GM18861 (cell line): ENCODE measurements at regions not wholly inside any gene's neighbourhood (a gene's known extent, or its start where the extent isn't known, plus 50 kb on each side); places are given as distances from the start of the nearest gene placed in this dataset.
"Not testable (repeated sequence)": the region's sequence is repeated elsewhere in the genome, so short reads cannot be mapped to it uniquely, and the experiment has no call there.

Source experiments
- ATAC-seq: cut with Tn5 transposase; IDR thresholded peaks from one replicate; pipeline ENCODE4 v1.9.1; 2021; ENCODE audit not compliant: unreplicated experiment

- no peak for ATAC-seq
Measured at GRCh38 chr11:19628018-19628417, 84.6 kb upstream of the NAV2 start.

DNA sequence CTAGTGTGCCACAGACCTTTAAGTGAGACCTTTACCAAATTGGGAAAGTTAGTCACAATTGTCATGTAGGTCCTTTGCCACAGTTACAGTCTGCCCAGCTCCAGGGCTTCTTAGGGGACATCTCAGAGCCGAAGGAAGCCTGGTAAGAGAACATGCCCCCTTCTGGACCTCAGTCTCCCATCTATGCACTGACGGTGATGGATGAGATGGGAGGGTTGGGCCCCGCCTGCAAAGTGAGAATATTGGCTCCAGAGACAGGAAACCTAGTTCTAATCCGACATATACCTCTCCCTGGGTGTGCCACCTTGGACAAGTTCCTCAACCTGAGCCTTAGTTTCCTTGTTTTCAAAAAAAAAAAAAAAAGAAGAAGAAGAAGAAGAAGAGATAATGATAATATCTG, 85.1 kb upstream of the NAV2 start:
- ATAC-seq = no peak

- ATAC-seq = no peak
Measured at GRCh38 chr11:19625438-19625837, 87.2 kb upstream of the NAV2 start.

DNA sequence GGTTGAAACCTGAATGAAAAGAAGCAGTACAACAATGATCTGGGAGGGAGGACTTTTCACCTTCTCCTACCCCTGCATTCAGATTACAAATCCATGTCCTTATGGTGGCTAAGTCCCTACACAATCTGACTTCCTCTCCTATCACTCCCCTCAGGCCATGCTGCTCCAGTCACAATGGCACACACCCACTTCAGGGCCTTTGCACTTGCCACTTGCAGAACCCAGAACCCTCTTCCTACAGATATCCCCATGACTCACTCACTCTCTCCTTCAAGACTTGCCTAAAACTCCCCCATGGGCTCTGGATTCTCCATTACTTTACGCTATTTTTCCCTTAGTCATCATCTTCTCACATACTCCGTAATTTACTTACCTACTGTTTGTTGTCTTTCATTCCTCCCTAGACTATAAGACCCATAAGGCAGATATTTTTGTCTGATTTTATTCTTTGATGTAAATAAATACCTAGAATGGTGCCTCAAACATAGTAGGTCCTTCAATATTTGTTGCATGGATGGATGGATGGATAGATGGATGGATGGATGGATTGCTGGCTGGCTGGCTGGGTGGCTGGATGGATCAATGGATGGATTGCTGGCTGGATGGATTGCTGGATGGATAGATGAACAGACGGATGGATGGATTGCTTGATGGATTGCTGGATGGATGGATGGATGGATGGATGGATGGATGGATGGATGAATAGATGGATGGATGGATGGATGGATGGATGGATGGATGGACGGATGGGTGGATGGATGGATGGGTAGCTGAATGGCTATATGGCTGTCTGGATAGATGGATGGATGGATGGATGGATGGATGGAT, 94.7 kb upstream of the NAV2 start:
- no peak for ATAC-seq

DNA sequence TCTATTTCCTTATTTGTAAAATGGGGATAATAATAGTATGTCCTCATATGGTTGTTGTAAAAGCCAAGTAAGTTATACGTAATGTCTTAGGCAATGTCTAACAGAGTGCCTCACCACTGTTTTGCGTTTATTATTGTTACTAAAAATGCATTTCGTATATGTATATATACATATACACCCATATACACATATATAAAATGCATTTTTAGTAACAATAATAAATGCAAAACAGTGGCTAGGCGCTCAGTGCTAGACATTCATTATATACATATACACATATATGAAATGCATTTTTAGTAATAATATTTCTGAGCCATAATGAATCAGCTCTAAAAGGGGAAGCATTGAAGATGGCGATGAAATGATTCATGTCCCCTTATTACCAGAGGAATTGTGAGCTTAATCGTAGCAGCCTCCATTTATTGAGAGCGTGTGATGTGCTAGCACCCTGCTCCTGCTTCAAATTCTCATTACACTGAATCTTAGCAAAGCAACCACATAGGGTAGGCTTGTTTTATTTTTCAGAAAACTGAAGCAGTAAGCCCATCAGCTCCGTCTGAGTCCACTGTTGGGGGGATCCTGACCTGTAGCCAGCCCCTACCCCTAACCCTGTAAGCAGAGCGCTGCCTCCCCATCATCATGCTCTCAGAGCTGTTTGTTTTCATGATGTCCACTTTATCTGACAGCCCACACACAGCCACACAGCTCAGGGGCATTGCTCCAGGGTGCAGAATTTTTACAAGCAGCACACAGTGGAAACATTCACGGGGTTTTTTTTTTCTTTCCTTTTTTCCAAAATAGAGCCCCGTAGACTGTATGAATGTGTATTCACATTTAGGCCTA, 97.1 kb upstream of the NAV2 start:
- ATAC-seq = no peak

DNA sequence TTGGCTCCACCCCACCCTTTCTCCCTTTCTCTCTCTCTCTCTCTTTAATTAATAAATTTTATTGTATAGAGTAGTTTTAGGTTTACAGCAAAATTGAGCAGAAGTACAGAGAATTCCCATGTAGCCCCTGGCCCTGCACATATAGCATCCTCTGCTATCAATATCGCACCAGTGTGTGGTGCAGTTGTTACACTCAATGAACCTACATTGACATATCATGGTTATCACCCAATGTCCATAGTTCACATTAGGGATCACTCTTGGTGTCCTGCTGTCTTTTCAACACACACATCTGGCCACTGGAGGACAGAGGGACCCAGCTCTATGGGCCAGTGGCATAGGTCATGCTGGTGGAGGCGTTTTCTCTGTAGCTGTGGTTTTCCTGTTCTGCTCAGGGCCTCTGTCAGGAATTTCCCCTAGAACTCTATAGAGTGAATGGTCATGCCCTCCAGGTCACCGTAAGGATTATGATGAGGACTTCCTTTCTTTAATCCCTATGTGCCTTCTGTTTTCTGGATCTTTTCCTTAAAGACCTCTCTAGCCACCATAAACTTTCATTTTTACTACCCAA, 98.2 kb upstream of the NAV2 start:
- no peak for ATAC-seq

- ATAC-seq = not testable (repeated sequence)
Measured at GRCh38 chr11:19612025-19612424, 100.6 kb upstream of the NAV2 start.

DNA sequence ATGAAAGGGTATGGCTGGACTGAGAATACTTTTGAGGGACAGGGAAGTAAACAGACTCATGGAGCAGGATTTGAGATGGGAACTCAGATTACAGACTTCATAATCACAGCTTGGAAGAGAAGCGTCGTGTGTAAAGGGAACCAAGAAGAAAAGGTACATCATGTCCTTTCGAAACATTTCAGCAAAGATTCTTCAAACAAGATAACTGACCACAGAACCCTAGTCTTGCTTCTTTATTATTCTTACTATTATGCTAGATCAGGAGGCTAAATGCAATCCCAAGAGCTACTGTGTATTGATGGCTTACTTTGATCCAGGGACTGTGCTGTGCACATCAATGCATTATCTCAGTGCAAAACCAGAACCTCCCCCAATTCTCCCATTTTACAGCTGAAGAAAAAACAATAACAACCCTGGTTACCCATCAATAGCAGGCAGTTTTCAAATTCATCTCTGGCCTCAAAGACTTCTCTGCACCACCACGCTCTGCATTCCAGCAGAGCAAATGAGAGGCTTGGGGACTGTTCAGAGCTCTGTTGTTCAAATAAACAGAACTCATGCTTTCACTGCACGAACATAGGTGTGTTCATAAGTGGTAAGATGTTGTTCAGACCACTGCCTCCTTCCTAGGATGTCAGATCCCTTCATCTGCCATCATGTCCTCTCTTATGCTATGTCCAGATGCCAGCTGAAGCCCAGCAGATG, 104.8 kb upstream of the NAV2 start:
- ATAC-seq = no peak

GRCh38 chr11:19606856-19607655, 105.6 kb upstream of the NAV2 start:
- ATAC-seq = no peak

DNA sequence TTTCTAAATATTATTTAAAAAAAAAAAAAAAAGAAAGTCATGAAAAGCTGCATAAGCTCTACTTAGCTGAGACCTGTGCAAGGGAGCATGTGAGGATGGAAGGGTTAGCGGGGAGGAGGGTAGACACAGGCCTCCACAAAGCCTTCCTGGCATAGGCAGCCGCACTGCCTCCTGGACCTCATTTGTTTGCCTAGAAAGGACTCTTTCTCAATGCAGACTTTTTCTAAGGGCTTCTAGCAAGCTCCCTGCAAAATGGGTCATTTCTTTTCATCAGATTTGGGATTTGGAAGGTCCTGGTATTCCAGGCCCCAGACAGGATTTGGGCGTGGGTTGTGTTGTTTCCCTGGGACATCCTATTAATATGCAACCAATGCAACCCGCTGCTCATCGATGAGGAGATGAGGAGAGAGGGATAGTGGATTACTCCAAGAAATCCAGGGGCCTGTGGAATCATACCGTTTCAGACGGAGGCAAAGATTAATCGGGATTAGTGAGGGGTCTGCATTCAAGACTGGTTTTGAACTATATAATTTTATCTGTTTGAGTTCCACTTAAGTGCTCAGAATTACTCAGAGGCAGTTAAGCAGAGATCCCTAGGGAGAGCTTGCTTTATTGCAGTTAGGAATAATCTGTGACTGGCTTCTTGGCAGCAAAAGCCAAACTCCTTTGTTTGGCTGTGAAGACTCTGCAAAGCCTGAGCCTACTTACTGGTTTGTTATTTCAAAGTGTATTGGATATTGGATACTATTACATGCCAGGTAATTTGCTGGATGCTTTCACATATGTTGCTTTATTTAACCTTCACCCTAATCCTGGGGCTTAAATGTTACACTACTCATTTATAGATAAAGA, 106.9 kb upstream of the NAV2 start:
- no peak for ATAC-seq

DNA sequence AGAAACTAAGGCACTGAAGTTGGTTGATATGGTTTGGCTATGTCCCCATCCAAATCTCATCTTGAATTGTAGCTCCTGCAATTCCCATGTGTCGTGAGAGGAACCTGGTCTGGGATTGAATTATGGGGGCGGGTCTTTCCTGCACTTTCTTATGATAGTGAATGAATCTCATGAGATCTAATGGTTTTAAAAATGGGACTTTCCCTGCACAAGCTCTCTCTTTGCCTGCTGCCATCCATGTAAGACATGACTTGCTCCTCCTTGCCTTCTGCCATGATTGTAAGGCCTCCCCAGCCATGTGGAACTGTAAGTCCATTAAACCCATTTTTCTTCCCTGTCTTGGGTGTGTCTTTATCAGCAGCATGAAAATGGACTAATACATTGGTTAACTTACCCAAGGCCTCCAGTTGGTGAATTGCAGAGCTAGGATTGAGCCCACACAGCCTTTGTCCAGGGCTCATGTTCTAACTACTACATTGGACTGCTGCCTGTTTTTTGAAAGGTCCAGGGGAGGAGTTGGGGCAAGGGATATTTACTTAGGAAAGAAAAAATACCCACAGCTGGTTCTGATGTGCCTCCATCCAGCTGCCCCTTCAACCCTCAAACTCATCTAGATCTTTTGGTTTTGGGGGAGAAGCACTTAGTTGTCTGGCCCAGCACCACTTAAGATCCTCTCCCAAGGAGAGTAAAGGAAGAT, 107.8 kb upstream of the NAV2 start:
- no peak for ATAC-seq

GRCh38 chr11:19603771-19604170, 108.9 kb upstream of the NAV2 start:
- ATAC-seq = no peak

DNA sequence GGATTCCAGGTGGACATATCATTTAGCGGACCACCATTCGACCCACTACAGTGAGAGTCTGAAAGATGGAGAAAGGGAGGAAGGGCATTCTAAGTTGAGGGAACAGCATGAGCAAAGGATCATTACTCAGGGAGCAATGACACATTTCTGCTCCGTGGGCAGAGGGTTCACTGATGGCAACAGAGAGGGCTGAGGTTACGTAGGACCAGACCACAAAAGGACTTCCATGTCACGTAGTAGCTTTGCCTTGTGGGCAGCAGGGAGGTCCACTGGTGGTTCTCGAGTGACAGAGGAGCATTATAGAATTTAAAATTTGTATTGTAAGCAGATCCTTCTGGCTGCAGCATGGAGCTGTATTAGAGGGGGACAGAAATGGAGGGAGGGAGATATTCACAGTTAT, 109.7 kb upstream of the NAV2 start:
- ATAC-seq = no peak

GRCh38 chr11:19602406-19602805, 110.2 kb upstream of the NAV2 start:
- no peak for ATAC-seq

GRCh38 chr11:19601235-19601634, 111.4 kb upstream of the NAV2 start:
- ATAC-seq = no peak

GRCh38 chr11:19599681-19600080, 113.0 kb upstream of the NAV2 start:
- no peak for ATAC-seq

GRCh38 chr11:19598876-19599486, 113.7 kb upstream of the NAV2 start:
- no peak for ATAC-seq

DNA sequence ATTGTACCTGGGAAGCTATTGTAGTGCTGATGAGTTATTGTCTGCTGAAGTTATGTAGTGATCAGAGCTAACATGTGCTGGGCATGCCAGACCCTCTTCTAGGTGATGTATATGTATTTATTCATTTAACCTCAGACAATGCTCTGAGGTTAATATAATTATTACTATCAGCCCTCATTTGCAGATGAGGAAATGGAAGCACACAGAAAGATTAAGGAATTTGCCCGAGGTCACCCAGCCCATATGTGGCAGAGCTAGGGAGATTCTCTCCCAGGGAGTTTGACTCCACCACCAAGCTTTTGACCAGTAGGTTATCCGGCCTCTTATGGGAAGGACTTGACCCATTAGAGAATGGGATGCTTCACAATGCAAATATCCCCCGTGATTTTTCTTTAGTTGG, 114.2 kb upstream of the NAV2 start:
- no peak for ATAC-seq

DNA sequence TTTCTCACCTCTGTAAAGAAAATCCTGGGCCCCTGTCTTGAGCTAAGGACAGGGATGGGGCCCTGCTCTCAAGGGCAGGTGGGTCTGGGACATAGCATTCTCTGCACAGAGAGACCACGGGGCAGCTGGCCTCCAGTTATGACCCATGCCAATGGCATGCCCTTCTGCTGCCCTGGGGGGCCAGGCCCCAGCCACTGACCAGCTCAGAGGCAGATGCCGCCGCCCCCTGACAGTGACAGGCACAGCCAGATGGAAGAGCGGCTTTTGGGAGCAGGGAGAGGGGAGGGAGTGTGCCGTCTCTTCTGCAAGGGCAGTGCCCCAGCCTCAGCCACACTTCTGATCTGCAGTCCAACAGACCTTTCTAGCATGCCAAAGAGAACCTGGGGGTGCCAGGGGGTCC, 114.8 kb upstream of the NAV2 start:
- ATAC-seq = no peak
